ENCODE measurements at regions not wholly inside any gene's neighbourhood (a gene's known extent, or its start where the extent isn't known, plus 50 kb on each side); places are given as distances from the start of the nearest gene placed in this dataset.

DNA sequence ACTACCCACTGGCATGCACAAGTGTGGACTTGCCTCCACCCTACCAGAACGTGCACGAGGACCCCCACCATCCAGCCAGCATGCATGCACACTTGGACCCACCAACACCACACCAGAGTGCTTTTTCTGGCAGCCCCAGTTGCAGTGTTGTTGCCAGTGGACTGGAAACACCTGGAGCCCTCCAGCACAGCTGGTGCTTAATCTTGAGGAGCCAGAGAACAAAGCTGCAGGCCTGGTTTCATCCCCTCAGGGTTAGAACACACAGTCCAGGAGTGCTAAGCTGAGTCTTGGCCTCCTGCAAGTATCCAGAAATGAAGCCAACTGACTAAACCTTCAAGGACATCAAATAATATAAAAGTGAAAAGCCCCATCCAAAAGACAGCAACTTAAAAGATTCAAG, 888.0 kb downstream of the NTRK3 start:
- intact Hi-C loops (cut with micrococcal nuclease): no loop called here
- Histone ChIP-seq H3K4me3 (ENCODE audit: low read length) (no peak overlapping the region), H3K36me3 (ENCODE audit: control insufficient read depth, insufficient read depth, low read length) (no peaks in the 10 kb centered on the region), H3K27me3 (ENCODE audit: control insufficient read depth, insufficient read depth, low read length) (no peaks in the 10 kb centered on the region), H3K4me1 (ENCODE audit: control insufficient read depth, insufficient read depth, low read length) (no peaks in the 10 kb centered on the region), H3K9me3 (ENCODE audit: control insufficient read depth, insufficient read depth, low read length) (no peaks in the 10 kb centered on the region), H3K27ac (ENCODE audit: low read length) (no peak overlapping the region)
- Mint-ChIP-seq H3K27ac (no peak overlapping the region), H3K36me3 (no peaks in the 10 kb centered on the region), H3K4me1 (no peaks in the 10 kb centered on the region), H3K27me3 (ENCODE audit: low read depth in 2 of 2) (no peaks in the 10 kb centered on the region), H3K9me3 (peaks cover 6 to 14% of the 10 kb centered on the region in 2 donors), H3K4me3 (no peak overlapping the region)
- DNase-seq (no peak), ATAC-seq (no peak)
- WGBS (ENCODE audit: insufficient coverage): 66% methylated on average over 2 of the region's 2 CpGs
- TF ChIP-seq CTCF (IDR thresholded peaks at IDR 0.05): no peak

GRCh38 chr15:87365186-87365585, 891.4 kb downstream of the NTRK3 start:
- no peaks in the 10 kb centered on the region for H3K36me3 Mint-ChIP-seq
- H3K4me1 Mint-ChIP-seq: no peaks in the 10 kb centered on the region
- H3K4me3 Mint-ChIP-seq: no peak overlapping the region
- no peak for ATAC-seq
- Histone ChIP-seq H3K4me3 (ENCODE audit: low read length) (no peak overlapping the region), H3K36me3 (ENCODE audit: control insufficient read depth, insufficient read depth, low read length) (no peaks in the 10 kb centered on the region), H3K9me3 (ENCODE audit: control insufficient read depth, insufficient read depth, low read length) (no peaks in the 10 kb centered on the region), H3K4me1 (ENCODE audit: control insufficient read depth, insufficient read depth, low read length) (no peaks in the 10 kb centered on the region), H3K27ac (ENCODE audit: low read length) (no peak overlapping the region), H3K27me3 (ENCODE audit: control insufficient read depth, insufficient read depth, low read length) (no peaks in the 10 kb centered on the region)
- H3K27me3 Mint-ChIP-seq (ENCODE audit: low read depth in 2 of 2): no peaks in the 10 kb centered on the region
- peaks cover 3 to 11% of the 10 kb centered on the region in 2 donors for H3K9me3 Mint-ChIP-seq
- DNase-seq: no peak
- intact Hi-C loops (cut with micrococcal nuclease): no loop called here
- 30% methylated on average over 2 of the region's 2 CpGs for WGBS (ENCODE audit: insufficient coverage)
- no peak overlapping the region for H3K27ac Mint-ChIP-seq
- TF ChIP-seq CTCF (IDR thresholded peaks at IDR 0.05): no peak

DNA sequence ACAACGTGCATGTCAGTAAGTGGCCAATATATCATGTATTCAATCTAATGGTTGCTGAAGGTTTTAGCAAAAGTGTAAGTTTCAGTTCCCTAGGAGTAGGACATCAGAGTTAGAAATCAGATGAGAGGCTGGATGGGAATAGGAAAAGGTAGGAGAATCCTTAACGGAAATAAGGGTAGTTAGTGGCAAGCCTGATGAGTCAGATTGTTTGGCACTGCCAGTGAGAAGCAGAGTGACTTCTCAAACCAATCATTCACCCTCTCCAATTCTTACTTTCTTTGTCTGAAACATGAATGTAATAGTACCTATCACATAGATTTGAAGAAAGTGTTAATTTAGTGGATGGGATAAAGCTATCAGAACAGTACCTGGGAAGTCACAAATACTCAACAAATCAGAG, 894.0 kb downstream of the NTRK3 start:
- Mint-ChIP-seq H3K9me3 (peaks cover 3 to 8% of the 10 kb centered on the region in 2 donors), H3K4me1 (no peaks in the 10 kb centered on the region), H3K4me3 (no peak overlapping the region), H3K27ac (no peak overlapping the region), H3K36me3 (no peaks in the 10 kb centered on the region), H3K27me3 (ENCODE audit: low read depth in 2 of 2) (no peaks in the 10 kb centered on the region)
- no peaks in the 10 kb centered on the region for H3K27me3 ChIP-seq (ENCODE audit: control insufficient read depth, insufficient read depth, low read length)
- no peaks in the 10 kb centered on the region for H3K36me3 ChIP-seq (ENCODE audit: control insufficient read depth, insufficient read depth, low read length)
- H3K4me3 ChIP-seq (ENCODE audit: low read length): no peak overlapping the region
- intact Hi-C loops (cut with micrococcal nuclease): no loop called here
- no peaks in the 10 kb centered on the region for H3K4me1 ChIP-seq (ENCODE audit: control insufficient read depth, insufficient read depth, low read length)
- DNase-seq (no peak), ATAC-seq (no peak)
- H3K9me3 ChIP-seq (ENCODE audit: control insufficient read depth, insufficient read depth, low read length): no peaks in the 10 kb centered on the region
- H3K27ac ChIP-seq (ENCODE audit: low read length): no peak overlapping the region
- TF ChIP-seq CTCF (IDR thresholded peaks at IDR 0.05): no peak
- 78% methylated on average over 2 of the region's 2 CpGs for WGBS (ENCODE audit: insufficient coverage)

DNA sequence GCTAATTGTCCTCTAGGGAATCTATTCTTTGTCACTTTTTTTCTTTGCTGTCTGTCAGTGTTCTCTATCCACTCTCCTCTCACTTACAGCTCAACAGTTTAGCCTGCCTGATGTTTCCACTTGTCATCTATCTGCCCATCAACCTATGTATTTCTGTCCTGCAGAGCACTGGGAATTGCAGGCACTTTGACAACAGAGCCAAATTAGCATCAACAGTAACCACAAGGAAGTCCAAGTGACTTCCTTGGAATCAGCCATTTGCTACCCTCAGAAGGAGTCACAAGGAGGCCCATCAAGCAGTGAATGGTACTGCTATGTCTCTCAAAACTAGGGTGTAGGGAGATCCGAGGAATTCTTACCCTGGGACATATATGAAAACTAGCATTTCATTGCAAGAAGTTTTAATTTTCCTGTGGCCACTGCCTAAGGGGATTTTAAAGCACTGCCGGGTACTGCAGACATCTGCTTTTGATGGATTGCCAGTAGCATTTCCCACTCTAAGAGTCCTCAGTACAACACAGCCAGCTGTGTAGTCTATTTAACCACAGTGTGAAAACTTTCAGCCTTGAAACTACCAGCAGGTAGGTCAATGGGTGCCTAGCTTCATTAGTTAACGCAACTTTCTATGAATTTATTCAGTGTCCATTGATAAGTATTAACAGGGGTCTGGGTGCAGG, 898.8 kb downstream of the NTRK3 start:
- intact Hi-C loops (cut with micrococcal nuclease): no loop called here
- H3K4me3 Mint-ChIP-seq: no peak overlapping the region
- no peak for TF ChIP-seq CTCF (IDR thresholded peaks at IDR 0.05)
- H3K27ac Mint-ChIP-seq: no peak overlapping the region
- Histone ChIP-seq H3K4me1 (ENCODE audit: control insufficient read depth, insufficient read depth, low read length) (no peaks in the 10 kb centered on the region), H3K36me3 (ENCODE audit: control insufficient read depth, insufficient read depth, low read length) (no peaks in the 10 kb centered on the region), H3K9me3 (ENCODE audit: control insufficient read depth, insufficient read depth, low read length) (no peaks in the 10 kb centered on the region), H3K27me3 (ENCODE audit: control insufficient read depth, insufficient read depth, low read length) (no peaks in the 10 kb centered on the region), H3K27ac (ENCODE audit: low read length) (no peak overlapping the region), H3K4me3 (ENCODE audit: low read length) (no peak overlapping the region)
- ATAC-seq: no peak
- H3K9me3 Mint-ChIP-seq: peaks cover 3 to 7% of the 10 kb centered on the region in 2 donors
- no peaks in the 10 kb centered on the region for H3K27me3 Mint-ChIP-seq (ENCODE audit: low read depth in 2 of 2)
- 53% methylated on average over 3 of the region's 3 CpGs for WGBS (ENCODE audit: insufficient coverage)
- DNase-seq: no peak
- H3K4me1 Mint-ChIP-seq: no peaks in the 10 kb centered on the region
- no peaks in the 10 kb centered on the region for H3K36me3 Mint-ChIP-seq

All from natural killer cell (primary cell).